Neural cell (in vitro differentiated cells): ENCODE measurements at regions not wholly inside any gene's neighbourhood (a gene's known extent, or its start where the extent isn't known, plus 50 kb on each side); places are given as distances from the start of the nearest gene placed in this dataset.

Experiments
- CTCF ChIP-seq: fragments of 450-650 bp; IDR thresholded peaks from 2 replicates; pipeline ENCODE4 v1.5.1; 2014; ENCODE audit warnings: antibody characterized with exemption, mild to moderate bottlenecking, moderate library complexity; ENCODE audit not compliant: poor library complexity, severe bottlenecking
- EZH2 ChIP-seq: fragments of 200-600, 300-800 bp; shearing (Covaris generic), sonication (generic); IDR thresholded peaks from 2 replicates; pipeline ENCODE4 v1.6.1; 2014; ENCODE audit warnings: antibody characterized with exemption, low read length, borderline replicate concordance, mild to moderate bottlenecking; ENCODE audit not compliant: insufficient read depth, poor library complexity, severe bottlenecking
- TAF1 ChIP-seq: IDR thresholded peaks from 2 replicates; pipeline ENCODE4 v1.6.1; 2012; ENCODE audit warnings: low read depth

DNA sequence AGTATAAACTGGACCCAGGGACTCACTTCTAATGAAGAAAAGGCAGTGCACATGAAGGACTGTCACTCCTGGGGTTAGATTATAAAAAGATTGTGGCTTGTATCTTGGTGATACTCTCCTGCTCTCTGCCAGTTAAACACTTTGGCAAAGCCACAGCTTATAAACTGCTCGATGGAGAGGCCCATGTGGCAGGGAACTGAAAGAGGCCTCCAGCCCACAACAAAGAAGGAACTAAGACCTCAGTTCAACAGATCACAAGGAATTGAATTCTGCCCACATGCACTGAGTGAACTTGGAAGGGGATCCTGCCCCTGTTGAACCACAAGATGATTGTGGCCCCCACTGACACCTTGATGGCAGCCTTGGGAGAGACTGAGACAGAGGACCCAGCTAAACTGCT is 363.8 kb downstream of the CBLN4 start:
- no peak for TF ChIP-seq CTCF
- no peak for TF ChIP-seq EZH2
- no peak for TF ChIP-seq TAF1
